ENCODE measurements at regions not wholly inside any gene's neighbourhood (a gene's known extent, or its start where the extent isn't known, plus 50 kb on each side); places are given as distances from the start of the nearest gene placed in this dataset.

GRCh38 chr12:87169010-87169409 lies 860.2 kb downstream of the C12orf50 start:
- H3K4me1 ChIP-seq, result no peaks in the 10 kb centered on the region
- no peak for DNase-seq (ENCODE audit: low spot score)
- no peak overlapping the region for H3K9ac ChIP-seq
- H3K36me3 ChIP-seq, result no peaks in the 10 kb centered on the region
- no peak overlapping the region for H3K27ac Mint-ChIP-seq
- H3K79me2 ChIP-seq (ENCODE audit: low read depth), result no peaks in the 10 kb centered on the region
- H3K4me2 ChIP-seq, result no peak overlapping the region
- TF ChIP-seq CTCF (IDR thresholded peaks at IDR 0.05) (no peak), EZH2 (IDR thresholded peaks at IDR 0.05) (no peak), EZH2phosphoT487 (IDR thresholded peaks at IDR 0.05) (no peak)
- no peaks in the 10 kb centered on the region for H3K4me1 Mint-ChIP-seq
- no peaks in the 10 kb centered on the region for H3F3A ChIP-seq (ENCODE audit: low read depth)
- H4K20me1 ChIP-seq (ENCODE audit: low read depth), result no peaks in the 10 kb centered on the region
- H3K9me3 Mint-ChIP-seq, result peaks cover 23% of the 10 kb centered on the region
- H3K9me3 ChIP-seq (ENCODE audit: low read depth), result peaks cover 5% of the 10 kb centered on the region
- H3K4me3 Mint-ChIP-seq, result no peak overlapping the region
- H3K4me3 ChIP-seq, result no peak overlapping the region
- H3K27ac ChIP-seq, result no peak overlapping the region
- H3K27me3 ChIP-seq, result no peaks in the 10 kb centered on the region
- H3K27me3 Mint-ChIP-seq (ENCODE audit: insufficient read depth, low read depth), result peaks cover 3% of the 10 kb centered on the region
- peaks cover 3% of the 10 kb centered on the region for H3K36me3 Mint-ChIP-seq
- H2AFZ ChIP-seq (replicated peaks), result no peak overlapping the region

- H3K79me2 ChIP-seq (ENCODE audit: low read depth), result no peaks in the 10 kb centered on the region
- no peak for DNase-seq (ENCODE audit: low spot score)
- TF ChIP-seq CTCF (IDR thresholded peaks at IDR 0.05) (no peak), EZH2phosphoT487 (IDR thresholded peaks at IDR 0.05) (no peak), EZH2 (IDR thresholded peaks at IDR 0.05) (no peak)
- peaks cover 3% of the 10 kb centered on the region for H3K27me3 Mint-ChIP-seq (ENCODE audit: insufficient read depth, low read depth)
- peaks cover 25% of the 10 kb centered on the region for H3K9me3 Mint-ChIP-seq
- H3K9me3 ChIP-seq (ENCODE audit: low read depth), result peaks cover 5% of the 10 kb centered on the region
- H2AFZ ChIP-seq (replicated peaks), result no peak overlapping the region
- H3K4me2 ChIP-seq, result no peak overlapping the region
- no peaks in the 10 kb centered on the region for H4K20me1 ChIP-seq (ENCODE audit: low read depth)
- H3K4me3 ChIP-seq, result no peak overlapping the region
- no peak overlapping the region for H3K4me3 Mint-ChIP-seq
- peaks cover 3% of the 10 kb centered on the region for H3K36me3 Mint-ChIP-seq
- no peaks in the 10 kb centered on the region for H3F3A ChIP-seq (ENCODE audit: low read depth)
- H3K4me1 Mint-ChIP-seq, result no peaks in the 10 kb centered on the region
- H3K27ac Mint-ChIP-seq, result no peak overlapping the region
- H3K9ac ChIP-seq, result no peak overlapping the region
- no peaks in the 10 kb centered on the region for H3K36me3 ChIP-seq
- H3K27me3 ChIP-seq, result no peaks in the 10 kb centered on the region
- H3K4me1 ChIP-seq, result no peaks in the 10 kb centered on the region
- H3K27ac ChIP-seq, result no peak overlapping the region
Observed at GRCh38 chr12:87165733-87166375, 863.3 kb downstream of the C12orf50 start.

- H3K4me1 ChIP-seq, result no peaks in the 10 kb centered on the region
- TF ChIP-seq EZH2phosphoT487 (IDR thresholded peaks at IDR 0.05), result no peak
- no peak for TF ChIP-seq CTCF (IDR thresholded peaks at IDR 0.05)
- no peak for TF ChIP-seq EZH2 (IDR thresholded peaks at IDR 0.05)
- Mint-ChIP-seq H3K9me3 (peaks cover 25% of the 10 kb centered on the region), H3K27me3 (ENCODE audit: insufficient read depth, low read depth) (peaks cover 3% of the 10 kb centered on the region), H3K4me3 (no peak overlapping the region), H3K36me3 (peaks cover 3% of the 10 kb centered on the region), H3K4me1 (no peaks in the 10 kb centered on the region), H3K27ac (no peak overlapping the region)
- H3K4me2 ChIP-seq, result no peak overlapping the region
- no peak overlapping the region for H3K27ac ChIP-seq
- no peaks in the 10 kb centered on the region for H4K20me1 ChIP-seq (ENCODE audit: low read depth)
- no peak overlapping the region for H3K4me3 ChIP-seq
- no peaks in the 10 kb centered on the region for H3F3A ChIP-seq (ENCODE audit: low read depth)
- H3K36me3 ChIP-seq, result no peaks in the 10 kb centered on the region
- H3K9me3 ChIP-seq (ENCODE audit: low read depth), result peaks cover 5% of the 10 kb centered on the region
- no peak overlapping the region for H3K9ac ChIP-seq
- peak; percentile 3 for DNase-seq (ENCODE audit: low spot score)
- H3K79me2 ChIP-seq (ENCODE audit: low read depth), result no peaks in the 10 kb centered on the region
- H2AFZ ChIP-seq (replicated peaks), result no peak overlapping the region
- no peaks in the 10 kb centered on the region for H3K27me3 ChIP-seq
Observed at GRCh38 chr12:87163122-87163521, 866.1 kb downstream of the C12orf50 start.
